IMR-90 (cell line): ENCODE measurements at regions not wholly inside any gene's neighbourhood (a gene's known extent, or its start where the extent isn't known, plus 50 kb on each side); places are given as distances from the start of the nearest gene placed in this dataset.

Source experiments
- ATAC-seq: fragments of 200-7000 bp; cut with Tn5 transposase; 2 replicates; pipeline ENCODE4 v1.9.1; 2020; ENCODE audit warnings: low read depth, mild to moderate bottlenecking, moderate library complexity
- BruUV-seq: library from RNA; stranded (reverse); fragments of 400-500 nt; replicated peaks from 2 replicates; lab custom pipeline; 2021; lab: Mats Ljungman, UMichigan
- CTCF ChIA-PET: fragments of 300-600 bp; formaldehyde crosslinking; extraction: SDS; loops from one replicate; lab custom pipeline; 2021; ENCODE audit warnings: antibody characterized with exemption; lab: Yijun Ruan, JAX
- POLR2A ChIA-PET: fragments of 300-600 bp; sonication (Branson Sonifier 250); formaldehyde crosslinking; loops from one replicate; lab custom pipeline; 2022; ENCODE audit warnings: antibody characterized with exemption; ENCODE audit not compliant: unreplicated experiment; lab: Charles Lee
- DNase-seq: peaks from one replicate; pipeline ENCODE4 v3.0.0; 2013
- H2AFZ ChIP-seq: replicated peaks from 2 replicates; pipeline ENCODE3; 2013; ENCODE audit warnings: low read length, mild to moderate bottlenecking; ENCODE audit not compliant: poor library complexity
- H2AK5ac ChIP-seq: 2 replicates; pipeline ENCODE4 v1.6.1; 2013; ENCODE audit warnings: low read depth, low read length, inconsistent platforms
- H2AK9ac ChIP-seq: replicated peaks from 2 replicates; pipeline ENCODE3; 2013; ENCODE audit warnings: mild to moderate bottlenecking, low read depth, low read length, moderate library complexity; ENCODE audit not compliant: poor library complexity
- H2BK120ac ChIP-seq: 2 replicates; pipeline ENCODE4 v1.6.1; 2013; ENCODE audit warnings: low read depth, low read length, inconsistent platforms
- H2BK15ac ChIP-seq: 3 replicates; pipeline ENCODE4 v1.6.1; 2013; ENCODE audit warnings: low read depth, low read length, inconsistent platforms
- H2BK20ac ChIP-seq: 2 replicates; pipeline ENCODE4 v1.6.1; 2013; ENCODE audit warnings: low read depth, mild to moderate bottlenecking, inconsistent platforms, low read length, moderate library complexity
- H2BK5ac ChIP-seq: 2 replicates; pipeline ENCODE4 v1.6.1; 2013; ENCODE audit warnings: mild to moderate bottlenecking, low read depth, low read length, inconsistent platforms; ENCODE audit not compliant: poor library complexity, severe bottlenecking
- H3K14ac ChIP-seq: replicated peaks from 2 replicates; pipeline ENCODE4 v1.6.1; 2013; ENCODE audit warnings: low read depth, low read length, inconsistent platforms
- H3K18ac ChIP-seq: 2 replicates; pipeline ENCODE4 v1.6.1; 2013; ENCODE audit warnings: low read depth, low read length, control low read depth
- H3K23ac ChIP-seq: 2 replicates; pipeline ENCODE4 v1.6.1; 2013; ENCODE audit warnings: low read depth, low read length, inconsistent platforms
- H3K27ac ChIP-seq: 2 replicates; pipeline ENCODE4 v1.5.1; 2013; ENCODE audit warnings: mild to moderate bottlenecking, control low read depth, low read length; ENCODE audit not compliant: insufficient read depth
- H3K27me3 ChIP-seq: 2 replicates; pipeline ENCODE4 v1.6.1; 2013; ENCODE audit warnings: low read length; ENCODE audit not compliant: control insufficient read depth, insufficient read depth
- H3K36me3 ChIP-seq: 2 replicates; pipeline ENCODE4 v1.6.1; 2013; ENCODE audit warnings: low read length, mixed read lengths; ENCODE audit not compliant: control insufficient read depth, insufficient read depth
- H3K4ac ChIP-seq: 2 replicates; pipeline ENCODE4 v1.6.1; 2013; ENCODE audit warnings: low read depth, low read length, inconsistent platforms
- H3K4me1 ChIP-seq: 2 replicates; pipeline ENCODE4 v1.6.1; 2013; ENCODE audit warnings: low read length, mixed read lengths; ENCODE audit not compliant: control insufficient read depth, insufficient read depth
- H3K4me2 ChIP-seq: 2 replicates; pipeline ENCODE4 v1.6.1; 2013; ENCODE audit warnings: low read depth, mild to moderate bottlenecking, control low read depth, low read length, moderate library complexity
- H3K4me3 ChIP-seq: 2 replicates; pipeline ENCODE4 v1.5.1; 2013; ENCODE audit warnings: low read depth, mild to moderate bottlenecking, control low read depth, low read length, moderate library complexity; ENCODE audit not compliant: insufficient read depth
- H3K56ac ChIP-seq: 2 replicates; pipeline ENCODE4 v1.6.1; 2013; ENCODE audit warnings: low read length, inconsistent platforms; ENCODE audit not compliant: insufficient read depth; ENCODE audit errors: extremely low read depth
- H3K79me1 ChIP-seq, 2 experiments: 2 replicates each; pipeline ENCODE4 v1.6.1; 2013; ENCODE audit warnings: low read length in 2 of 2, inconsistent platforms in 1 of 2, low read depth in 1 of 2
- H3K9ac ChIP-seq: 2 replicates; pipeline ENCODE4 v1.6.1; 2013; ENCODE audit warnings: low read depth, low read length, control low read depth
- H3K9me1 ChIP-seq: 2 replicates; pipeline ENCODE4 v1.6.1; 2013; ENCODE audit warnings: low read length, inconsistent platforms; ENCODE audit not compliant: insufficient read depth
- H3K9me3 ChIP-seq: 2 replicates; pipeline ENCODE4 v1.6.1; 2013; ENCODE audit warnings: low read length; ENCODE audit not compliant: control insufficient read depth, insufficient read depth
- H4K20me1 ChIP-seq: 2 replicates; pipeline ENCODE4 v1.6.1; 2013; ENCODE audit warnings: low read length, inconsistent platforms; ENCODE audit not compliant: insufficient read depth
- H4K5ac ChIP-seq: 2 replicates; pipeline ENCODE4 v1.6.1; 2013; ENCODE audit warnings: mild to moderate bottlenecking, low read depth, low read length, control low read depth
- H4K8ac ChIP-seq, 2 experiments: 2 replicates each; pipeline ENCODE4 v1.6.1; 2013; ENCODE audit warnings: low read depth in 2 of 2, low read length in 2 of 2, control low read depth in 1 of 2, inconsistent platforms in 1 of 2
- H4K91ac ChIP-seq: 2 replicates; pipeline ENCODE4 v1.6.1; 2013; ENCODE audit warnings: low read depth, low read length, inconsistent platforms; ENCODE audit not compliant: insufficient read depth
- CEBPB ChIP-seq: IDR thresholded peaks from 2 replicates; pipeline ENCODE4 v1.6.1; 2012; ENCODE audit warnings: low read depth, low read length, improper control_type of control experiment
- CHD1 ChIP-seq: IDR thresholded peaks from 2 replicates; pipeline ENCODE4 v1.6.1; 2012; ENCODE audit warnings: low read depth, low read length, improper control_type of control experiment
- CTCF ChIP-seq: conservative IDR thresholded peaks from 2 replicates; pipeline ENCODE4 v1.5.1; 2012; ENCODE audit warnings: mild to moderate bottlenecking, low read depth, low read length, improper control_type of control experiment
- FOS ChIP-seq: fragments of 150-350 bp; IDR thresholded peaks from 2 replicates; pipeline ENCODE4 v1.6.1; 2016; ENCODE audit warnings: low read depth, low read length
- MXI1 ChIP-seq: IDR thresholded peaks from 2 replicates; pipeline ENCODE4 v1.6.1; 2012; ENCODE audit warnings: low read depth, mild to moderate bottlenecking, low read length, moderate library complexity, borderline replicate concordance
- RAD21 ChIP-seq: IDR thresholded peaks from 2 replicates; pipeline ENCODE4 v1.6.1; 2012; ENCODE audit warnings: low read length, improper control_type of control experiment
- RCOR1 ChIP-seq: IDR thresholded peaks from 2 replicates; pipeline ENCODE4 v1.6.1; 2012; ENCODE audit warnings: mild to moderate bottlenecking, low read length, improper control_type of control experiment; ENCODE audit not compliant: insufficient replicate concordance
- WGBS, 2 experiments: methylation state at CpG; one replicate each; pipeline versions ENCODE4 v1.1.5 to v1.1.7; 2013; ENCODE audit warnings: missing lambda C conversion rate in 2 of 2; ENCODE audit not compliant: insufficient read length in 1 of 2; ENCODE audit errors: extremely low coverage in 2 of 2; 5-methylcytosine and 5-hydroxymethylcytosine counted together
- dilution Hi-C: fragments of 300-500 bp; cut with HindIII; formaldehyde crosslinking; loops from one replicate; pipeline ENCODE4 v1.14.3; 2018; ENCODE audit warnings: low sequenced_read_pairs; ENCODE audit not compliant: unreplicated experiment
- in situ Hi-C: fragments of 300-500 bp; cut with MboI; formaldehyde crosslinking; loops from 3 replicates; pipeline ENCODE4 v1.14.3; 2019; ENCODE audit warnings: low sequenced_read_pairs, inconsistent platforms, mixed read lengths
- intact Hi-C: fragments of 100-400 bp; cut with micrococcal nuclease; formaldehyde crosslinking; loops from 2 replicates; pipeline ENCODE4 v1.10.0; 2022

GRCh38 chr18:73274812-73275621, 407.2 kb upstream of the NETO1 start:
- Histone ChIP-seq H2BK20ac (no peak overlapping the region), H2BK5ac (no peak overlapping the region), H3K14ac (no peak overlapping the region), H3K79me1 (no peaks in the 10 kb centered on the region), H4K91ac (no peak overlapping the region), H2AK5ac (no peak overlapping the region), H2BK120ac (no peak overlapping the region), H3K4me2 (no peak overlapping the region), H3K18ac (no peak overlapping the region), H2AK9ac (no peak overlapping the region), H3K9me1 (no peaks in the 10 kb centered on the region), H3K36me3 (no peaks in the 10 kb centered on the region), H4K20me1 (no peaks in the 10 kb centered on the region), H3K9me3 (no peaks in the 10 kb centered on the region), H3K4me3 (no peak overlapping the region), H3K4ac (no peak overlapping the region), H3K27me3 (no peaks in the 10 kb centered on the region), H4K8ac (no peak overlapping the region), H3K27ac (no peak overlapping the region), H3K56ac (no peak overlapping the region), H2AFZ (no peak overlapping the region), H3K23ac (no peak overlapping the region), H3K9ac (no peak overlapping the region), H2BK15ac (no peak overlapping the region), H3K4me1 (no peaks in the 10 kb centered on the region), H4K5ac (no peak overlapping the region)
- in situ Hi-C loops: no loop called here
- intact Hi-C loops: no loop called here
- ChIA-PET POLR2A (no interaction called here), CTCF (interaction anchor here (0.6 to 0.7 kb wide), 3 partner anchors 121 to 1493 kb away, joined by 3 to 6 read pairs (median 3); no protein-coding TSS in a partner anchor)
- no peak for ATAC-seq
- TF ChIP-seq RAD21 (no peak), FOS (no peak), CTCF (no peak), MXI1 (no peak), CEBPB (no peak), RCOR1 (no peak), CHD1 (no peak)
- no peak for DNase-seq
- 70% methylated on average over 2 of the region's 9 CpGs; no CpG with 5 or more reads in 1 of the 2 experiments for WGBS, 2 experiments
- dilution Hi-C loops: no loop called here
- BruUV-seq: no TSS peak
